AML-193 (cell line): ENCODE measurements at regions not wholly inside any gene's neighbourhood (a gene's known extent, or its start where the extent isn't known, plus 50 kb on each side); places are given as distances from the start of the nearest gene placed in this dataset.
A peak's percentile ranks its signal among the peaks of the same experiment; 100 is the strongest.

Experiments
- DNase-seq, 2 experiments: peaks; one replicate each; lab custom pipeline; 2025; lab: John Stamatoyannopoulos, UW

DNA sequence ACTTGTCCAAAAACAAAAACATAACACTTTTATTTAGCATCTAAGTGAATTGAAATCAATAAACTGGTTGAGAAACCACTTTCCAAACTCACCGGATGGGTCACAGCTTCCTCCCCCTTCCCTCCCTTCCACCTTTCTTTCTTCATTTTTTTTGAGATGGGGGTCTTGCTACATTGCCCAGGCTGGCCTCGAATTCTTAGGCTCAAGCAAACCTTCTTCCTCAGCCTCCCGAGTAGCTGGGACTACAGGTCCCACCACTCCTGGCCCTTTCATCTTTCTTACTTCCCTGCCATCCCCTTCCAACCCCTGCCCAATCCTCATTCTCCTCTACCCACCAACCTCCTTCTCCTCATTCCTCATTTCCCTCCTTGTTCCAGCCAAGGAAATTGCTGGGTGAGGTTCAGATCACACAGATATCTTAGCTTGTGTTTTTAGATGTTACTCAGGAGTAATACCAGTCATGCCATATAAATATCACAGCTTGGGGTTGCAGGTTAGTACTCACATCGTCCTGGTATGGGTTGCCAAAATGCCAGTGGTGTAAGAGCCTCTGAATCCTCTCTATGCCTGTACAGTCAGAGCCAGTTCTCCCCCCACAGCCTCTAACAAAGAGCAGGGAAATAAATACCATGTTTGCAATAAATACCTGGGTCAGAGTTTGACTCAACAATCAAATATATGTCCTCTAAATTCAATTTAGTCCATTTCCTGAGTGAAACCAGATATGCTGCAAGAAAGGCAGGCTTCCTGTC is 132.7 kb upstream of the NDUFV2 start:
- no peak for DNase-seq

DNA sequence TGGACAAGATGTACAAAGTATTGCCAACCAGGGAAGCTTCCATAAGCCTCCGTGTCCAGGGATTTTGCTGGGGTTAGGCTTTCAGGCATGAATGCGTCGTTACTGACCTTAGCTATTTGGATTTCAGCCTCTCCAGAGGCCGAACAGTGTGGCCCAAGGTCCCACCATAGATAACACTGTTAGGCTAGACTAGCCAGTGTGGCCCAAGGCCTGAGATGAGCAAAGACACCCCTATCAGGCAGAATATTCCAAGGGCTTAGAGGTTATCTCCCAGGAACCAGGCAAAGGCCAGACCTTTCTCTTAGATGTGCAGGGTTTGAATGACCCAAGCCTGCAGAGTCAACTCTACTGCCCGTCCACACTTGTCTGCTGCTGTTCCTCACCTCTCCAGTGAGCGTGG is 131.7 kb upstream of the NDUFV2 start:
- no peak for DNase-seq

DNA sequence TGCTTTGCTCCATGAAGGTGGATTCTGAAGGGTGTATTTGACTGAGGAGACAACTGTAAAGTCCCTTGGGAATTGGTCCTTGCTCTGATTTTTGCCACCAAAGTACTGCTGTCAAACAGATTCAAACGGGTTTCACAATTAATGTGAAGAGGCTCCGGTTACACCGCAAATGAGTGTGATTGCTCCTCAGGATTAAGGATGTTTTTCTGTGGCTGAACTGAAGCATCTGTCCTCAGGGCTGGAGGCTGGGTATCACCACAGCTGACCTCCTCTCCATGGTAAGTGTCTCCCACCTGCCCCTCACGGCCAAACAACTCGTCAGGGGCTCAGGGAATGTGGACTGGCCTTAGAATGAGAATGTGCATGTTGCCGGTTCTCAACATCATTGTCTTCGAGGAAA is 130.4 kb upstream of the NDUFV2 start:
- DNase-seq: no peak

DNA sequence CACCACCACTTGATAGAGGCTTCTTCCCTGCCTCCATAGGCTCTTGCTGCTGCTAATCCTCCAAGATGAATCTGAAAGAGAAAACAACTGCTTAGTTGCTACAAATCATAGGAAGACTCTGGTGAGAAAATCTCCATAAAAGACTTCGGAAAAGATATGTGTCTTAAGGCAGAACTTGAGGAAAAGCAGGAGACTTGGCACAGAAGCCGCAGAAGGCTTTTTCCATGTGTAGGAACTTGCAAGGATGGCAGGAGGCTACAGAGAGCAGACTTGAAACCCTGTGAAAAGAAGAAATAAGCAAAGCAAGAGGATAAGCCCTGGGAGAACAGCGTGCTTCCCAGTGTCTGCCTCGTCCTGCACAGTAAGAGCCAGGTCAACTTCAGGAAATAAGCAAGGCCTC is 128.2 kb upstream of the NDUFV2 start:
- no peak for DNase-seq

DNA sequence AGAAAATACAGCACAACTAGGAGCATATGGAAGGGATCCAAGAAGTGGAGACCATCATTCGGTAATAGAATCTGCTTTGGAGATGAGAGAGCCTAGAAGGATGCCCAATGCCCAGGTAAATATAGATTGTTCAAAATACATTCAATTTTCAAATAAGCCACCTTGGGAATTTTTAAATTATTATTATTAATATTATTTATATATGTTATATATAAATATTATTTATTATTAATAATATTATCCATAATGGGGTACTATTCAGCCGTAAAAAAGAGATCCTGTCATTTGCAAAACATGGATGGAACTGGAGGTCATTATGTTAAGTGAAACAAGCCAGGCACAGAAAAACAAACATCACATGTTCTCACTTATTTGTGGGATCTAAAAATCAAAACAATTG is 127.8 kb upstream of the NDUFV2 start:
- no peak for DNase-seq

DNA sequence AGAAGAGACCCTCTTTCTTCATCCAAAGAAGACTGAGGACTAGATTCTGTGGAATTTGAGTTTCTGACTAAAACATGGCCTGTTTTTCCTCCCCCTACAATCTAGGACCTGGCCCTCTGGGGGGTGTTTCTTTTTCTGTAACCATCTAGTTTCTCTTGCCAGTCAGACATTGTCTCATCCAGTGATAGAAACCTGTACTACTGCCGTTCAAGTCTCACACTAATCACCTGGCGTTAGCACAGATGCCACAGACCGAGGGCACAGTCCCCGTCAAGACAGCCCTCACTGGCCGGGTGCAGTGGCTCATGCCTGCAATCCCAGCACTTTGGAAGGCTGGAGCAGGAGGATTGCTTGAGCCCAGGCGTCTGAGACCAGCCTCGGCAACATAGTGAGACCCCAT is 126.9 kb upstream of the NDUFV2 start:
- DNase-seq: no peak

DNA sequence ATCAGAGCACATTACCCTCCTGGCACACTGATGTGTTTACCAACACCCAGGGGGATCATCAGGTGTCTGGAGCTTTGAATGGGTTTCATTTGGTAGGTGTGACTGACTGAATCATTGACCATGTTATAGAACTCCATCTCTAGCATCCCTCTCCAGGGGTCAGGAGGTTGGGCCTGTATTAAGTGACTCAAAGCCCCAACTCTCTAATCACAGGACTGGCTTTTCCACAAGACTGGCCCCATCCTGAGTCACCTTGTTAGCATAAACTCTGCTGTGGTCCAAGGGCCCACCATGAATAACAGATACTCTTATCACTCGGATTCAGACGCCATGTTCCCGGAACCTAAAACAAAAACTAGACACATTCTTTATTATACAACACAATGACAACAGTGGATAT is 125.9 kb upstream of the NDUFV2 start:
- no peak for DNase-seq

DNA sequence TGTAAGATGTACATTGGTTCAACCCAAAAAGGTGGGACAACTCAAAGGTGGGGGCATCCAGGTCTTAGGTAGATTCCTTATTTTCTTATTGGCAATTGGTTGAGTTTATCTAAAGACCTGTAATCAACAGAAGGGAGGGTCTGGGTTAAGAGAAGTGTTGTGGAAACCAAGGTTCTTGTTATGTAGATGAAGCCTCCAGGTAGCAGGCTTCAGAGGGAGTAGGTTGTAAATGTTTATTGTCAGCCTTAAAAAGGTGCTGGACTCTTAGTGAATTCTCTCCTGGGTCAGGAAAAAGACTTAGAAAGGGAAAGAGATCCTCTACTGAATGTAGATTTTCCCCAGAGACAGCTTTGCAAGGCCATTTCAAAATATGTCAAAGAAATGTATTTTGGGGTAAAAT is 125.3 kb upstream of the NDUFV2 start:
- DNase-seq: no peak

DNA sequence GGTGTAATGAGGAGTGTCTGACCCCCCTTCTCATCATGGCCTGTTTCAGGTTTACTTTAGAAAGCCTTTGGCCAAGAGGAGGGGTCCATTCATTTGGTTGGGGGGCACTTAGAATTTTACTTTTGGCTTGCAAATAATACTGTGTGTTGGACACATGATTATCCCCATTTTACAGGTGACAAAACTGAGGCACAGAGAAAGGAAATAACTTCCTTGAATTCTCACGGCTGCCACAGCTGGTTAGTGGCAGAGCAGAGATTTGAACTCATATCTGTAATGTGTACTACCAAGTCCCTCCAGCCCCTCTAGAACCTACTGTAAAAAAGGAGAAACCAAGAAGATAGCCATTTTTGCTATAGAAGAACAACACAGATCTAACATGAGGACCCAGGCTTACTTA is 124.8 kb upstream of the NDUFV2 start:
- no peak for DNase-seq

DNA sequence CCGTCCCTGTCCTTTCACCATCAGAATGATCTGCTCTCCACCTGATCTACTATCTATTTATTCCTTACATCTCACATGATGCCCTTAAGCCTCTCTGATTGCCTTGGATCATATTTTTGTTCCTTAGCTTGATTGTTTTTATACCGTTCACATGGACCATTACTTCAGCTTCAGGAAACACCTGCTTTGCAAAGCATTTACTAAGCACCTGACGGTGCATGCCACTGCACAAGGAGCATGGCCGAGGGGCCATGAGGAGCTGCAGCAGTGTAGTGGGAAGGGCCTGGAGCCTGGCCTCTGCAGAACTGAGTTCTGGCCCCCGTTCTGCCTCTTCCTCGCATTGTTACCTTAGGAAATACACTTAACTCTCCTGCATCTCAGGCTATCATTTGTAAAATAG is 124.1 kb upstream of the NDUFV2 start:
- DNase-seq: no peak

DNA sequence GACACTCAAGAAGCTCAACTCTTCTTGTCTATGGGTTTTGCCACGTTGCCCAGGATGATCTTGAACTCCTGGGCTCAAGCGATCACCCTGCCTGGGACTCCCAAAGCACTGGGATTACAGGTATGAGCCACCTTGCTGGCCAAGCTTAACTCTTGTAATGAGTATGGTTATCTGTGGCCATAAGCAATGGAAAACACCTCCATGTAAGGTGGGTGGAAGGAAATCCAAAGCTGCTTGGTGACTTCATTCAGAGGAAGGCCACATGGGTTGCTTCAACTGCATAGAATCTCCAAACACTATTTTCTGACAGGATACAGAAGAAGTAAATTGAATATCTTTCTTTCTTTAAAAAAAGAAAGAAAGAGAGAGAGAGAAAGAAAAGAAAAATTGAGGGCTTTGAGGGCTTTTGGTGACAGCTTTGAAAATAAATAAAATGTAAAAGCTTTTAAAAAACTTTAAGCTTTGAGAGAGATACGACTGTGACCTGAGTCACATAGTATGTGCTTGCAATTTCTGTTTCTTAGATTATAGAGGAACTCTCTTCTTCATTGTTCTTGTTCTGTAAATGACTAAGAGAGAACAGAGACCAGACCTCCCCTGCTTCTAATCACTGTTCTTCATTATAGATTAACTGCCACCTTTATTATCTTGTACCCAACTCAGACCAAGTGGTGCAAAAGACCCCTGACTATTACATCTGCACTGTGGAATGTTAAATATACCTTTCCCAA is 123.1 kb upstream of the NDUFV2 start:
- no peak for DNase-seq

DNA sequence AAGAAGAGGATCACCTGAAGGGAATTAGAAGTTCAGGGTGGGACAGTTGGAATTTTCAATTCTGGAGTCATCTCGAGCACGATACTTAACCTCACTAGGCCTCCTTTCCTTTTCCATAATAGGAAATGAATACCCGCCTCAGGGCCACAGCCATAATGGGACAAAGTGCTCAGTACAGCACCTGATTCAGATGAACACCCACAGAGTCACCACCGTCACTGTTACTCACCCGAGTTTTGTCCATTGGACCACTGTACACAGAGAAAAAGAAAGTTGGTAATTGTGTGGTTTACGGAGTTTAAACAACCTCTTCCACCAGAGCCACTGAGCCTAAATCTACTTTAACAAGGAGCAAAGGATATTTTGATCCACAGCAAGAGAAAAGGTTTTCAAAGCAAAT is 122.0 kb upstream of the NDUFV2 start:
- DNase-seq: no peak

DNA sequence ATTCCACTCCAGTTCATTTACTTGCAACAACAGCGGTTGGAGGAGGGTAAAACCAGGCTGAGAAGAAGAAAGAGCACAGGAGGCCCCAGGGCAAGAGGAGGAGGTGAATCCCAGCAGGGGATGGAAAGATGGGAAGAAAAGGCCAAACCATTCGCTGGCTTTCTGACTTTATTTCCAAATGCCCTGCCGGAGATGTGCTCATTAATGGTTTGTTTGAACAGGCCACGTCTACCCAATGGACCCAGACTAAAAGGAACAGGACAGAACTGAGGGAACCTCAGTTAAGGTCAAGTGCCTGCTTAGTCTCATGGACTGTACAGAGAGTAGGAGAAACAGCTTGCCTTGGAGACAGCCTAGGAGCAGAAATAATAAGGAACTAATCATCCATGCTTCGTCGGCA is 121.6 kb upstream of the NDUFV2 start:
- DNase-seq: no peak

DNA sequence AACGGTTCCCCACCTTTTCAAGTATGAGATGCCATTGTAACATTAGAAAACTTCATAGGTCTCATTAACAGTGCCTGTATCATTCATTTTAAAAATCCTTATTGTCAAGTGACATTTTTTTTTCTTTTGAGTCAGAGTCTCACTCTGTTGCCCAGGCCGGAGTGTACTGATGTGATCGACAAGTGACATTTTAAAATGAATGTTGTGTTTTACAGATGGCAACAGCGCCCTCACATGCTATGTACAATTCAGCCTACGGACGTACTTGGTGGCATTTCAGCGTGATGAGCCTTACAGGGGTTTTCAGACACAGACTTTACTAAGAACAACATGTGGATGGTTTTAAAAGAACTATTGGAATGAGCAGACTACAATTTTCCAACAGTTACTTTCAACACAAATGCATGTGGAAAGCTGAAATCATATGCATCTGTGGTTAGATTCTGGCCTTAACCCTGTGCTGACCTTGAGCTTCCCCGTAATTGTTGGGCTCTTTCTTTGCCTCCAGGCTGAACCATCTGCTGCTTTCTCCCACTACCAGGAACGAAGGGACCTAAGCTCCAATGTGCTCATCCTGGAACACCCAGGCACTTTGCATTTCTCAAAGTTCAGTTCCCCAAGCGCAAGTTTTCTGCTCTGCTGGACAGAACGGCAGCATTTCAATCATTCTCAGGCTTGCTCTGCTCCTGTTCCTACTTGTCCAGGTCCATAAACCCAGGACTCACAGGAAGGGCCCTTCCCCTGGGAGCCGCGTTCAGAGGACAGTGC is 119.9 kb upstream of the NDUFV2 start:
- peak; percentile 5 to 7 for DNase-seq

DNA sequence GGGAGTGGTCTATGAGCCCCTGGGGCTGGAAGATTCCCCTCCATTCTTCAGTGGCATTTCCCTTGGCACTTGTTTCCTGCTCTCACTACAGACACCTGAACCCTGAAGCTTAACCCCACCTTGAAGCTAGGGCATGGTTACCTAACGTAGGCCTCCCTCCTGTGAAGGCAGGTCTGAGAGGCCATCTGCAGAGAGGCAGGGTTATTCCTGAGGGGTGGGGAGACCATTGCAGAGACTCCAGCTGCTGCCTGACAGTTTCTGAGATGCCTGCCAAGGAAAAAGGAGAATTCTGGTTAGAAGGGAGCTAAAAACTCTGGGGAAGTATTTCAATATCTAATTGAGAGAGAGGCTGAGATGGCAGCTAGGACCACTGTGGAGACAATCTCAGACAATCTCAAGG is 119.3 kb upstream of the NDUFV2 start:
- no peak for DNase-seq

DNA sequence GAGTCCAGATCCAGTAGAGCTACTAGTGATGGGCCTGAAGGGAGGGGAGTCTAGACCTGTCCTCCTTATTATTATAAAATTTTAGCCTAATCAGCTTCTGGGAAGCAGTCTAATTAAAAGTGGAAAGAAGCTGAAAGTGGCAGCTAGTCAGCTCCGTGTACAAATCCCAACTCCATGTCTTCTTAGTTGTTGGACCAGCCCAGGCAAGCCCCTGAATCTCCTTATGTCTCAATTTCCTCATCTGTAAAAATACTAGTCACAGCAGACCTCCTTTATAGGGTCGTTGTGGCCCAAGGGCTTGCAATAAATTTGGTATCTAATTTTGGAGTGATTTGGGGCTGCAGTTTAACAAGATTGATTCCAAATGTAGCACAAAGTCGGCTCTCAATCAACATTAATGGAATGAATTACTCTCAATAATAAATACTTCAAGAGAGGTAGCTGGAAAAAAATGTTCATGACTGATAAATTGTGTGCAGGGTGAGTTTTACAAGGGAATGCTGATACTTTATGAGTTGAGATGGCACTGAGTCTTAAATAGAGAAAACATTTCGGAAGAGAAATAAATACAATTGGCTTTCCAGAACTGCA is 118.3 kb upstream of the NDUFV2 start:
- no peak for DNase-seq

DNA sequence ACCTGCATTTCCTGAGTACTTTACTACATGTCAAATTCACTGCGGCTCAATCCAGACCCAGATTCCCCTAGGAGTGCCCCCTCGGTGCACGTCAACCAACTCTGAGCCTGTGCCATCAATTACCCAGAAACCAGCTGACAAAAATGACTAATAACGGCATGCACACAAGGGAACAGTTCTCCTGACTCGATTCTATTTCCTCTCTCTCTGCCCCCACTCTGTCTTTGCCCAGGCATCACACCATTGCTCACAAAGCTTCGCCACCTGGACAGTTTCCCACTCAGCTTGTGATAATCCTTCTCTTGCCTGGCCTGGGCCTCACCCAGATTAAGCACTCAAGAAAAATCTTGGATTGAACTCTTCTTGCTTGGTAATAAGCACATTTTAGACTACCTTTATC is 115.3 kb upstream of the NDUFV2 start:
- no peak for DNase-seq

DNA sequence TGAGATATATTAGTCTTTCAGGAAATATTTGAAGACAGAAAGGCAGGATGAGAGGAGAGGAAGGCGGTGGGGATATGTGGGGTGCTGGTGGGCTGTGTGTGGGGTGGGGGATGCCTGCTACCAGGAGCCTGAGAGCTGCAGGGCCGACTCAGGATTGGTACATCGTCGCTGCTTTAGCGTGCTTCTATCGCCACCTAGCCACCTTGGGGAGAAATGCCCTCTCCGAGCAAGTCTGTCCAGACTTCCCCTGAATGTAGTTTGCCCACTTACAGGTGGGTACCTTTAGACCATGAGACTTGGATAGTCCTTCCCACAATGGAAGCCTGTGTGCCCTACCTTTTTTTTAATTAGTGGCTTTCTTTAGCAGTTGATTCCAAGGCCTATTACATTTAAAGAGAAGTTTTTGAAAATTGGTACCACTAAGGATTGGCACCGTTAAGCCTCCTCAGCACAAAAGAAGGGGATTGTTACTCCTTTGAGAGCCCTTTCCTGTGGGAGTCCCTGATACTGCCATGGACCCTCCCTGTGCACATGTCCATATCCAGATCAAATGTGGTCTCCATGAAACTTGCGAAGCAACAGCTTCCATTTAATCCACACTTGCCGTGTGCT is 114.1 kb upstream of the NDUFV2 start:
- peak; percentile 45 to 61 for DNase-seq

DNA sequence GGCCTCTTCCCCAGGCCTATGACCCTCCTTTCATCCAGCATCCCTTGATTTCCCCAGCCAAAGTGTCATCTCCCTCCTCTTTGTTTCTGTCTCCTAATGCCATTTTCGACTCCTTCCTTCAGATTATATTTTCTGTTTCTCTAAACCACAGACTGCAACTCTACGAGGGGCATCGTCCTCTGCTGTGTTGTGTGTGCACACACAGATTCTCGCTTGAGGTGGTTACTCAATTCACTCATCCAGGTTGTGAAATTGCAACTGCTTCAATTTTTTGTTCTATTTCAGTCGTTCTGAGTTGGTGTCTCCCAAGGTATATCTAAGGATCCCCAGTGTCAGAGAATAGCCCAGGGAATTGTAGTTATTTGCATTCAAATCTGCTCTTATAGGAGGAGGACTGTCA is 113.5 kb upstream of the NDUFV2 start:
- peak; percentile 43 to 47 for DNase-seq

DNA sequence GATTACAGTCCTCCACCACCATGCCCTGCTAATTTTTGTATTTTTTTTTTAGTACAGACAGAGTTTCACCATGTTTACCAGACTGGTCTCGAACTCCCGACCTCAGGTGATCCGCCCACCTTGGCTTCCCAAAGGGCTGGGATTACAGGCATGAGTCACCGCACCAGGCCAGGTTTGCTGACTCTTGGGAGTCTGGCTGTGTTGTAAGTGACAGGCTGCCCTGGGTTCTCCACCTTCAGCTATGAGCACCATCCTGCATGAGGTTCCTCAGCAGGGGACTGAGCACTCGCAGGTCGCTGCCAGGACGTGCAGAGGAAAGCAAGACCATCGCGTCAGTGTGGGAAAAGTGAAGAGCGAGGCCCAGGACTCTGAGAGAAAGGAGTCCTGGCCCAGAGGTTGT is 112.6 kb upstream of the NDUFV2 start:
- DNase-seq: no peak

DNA sequence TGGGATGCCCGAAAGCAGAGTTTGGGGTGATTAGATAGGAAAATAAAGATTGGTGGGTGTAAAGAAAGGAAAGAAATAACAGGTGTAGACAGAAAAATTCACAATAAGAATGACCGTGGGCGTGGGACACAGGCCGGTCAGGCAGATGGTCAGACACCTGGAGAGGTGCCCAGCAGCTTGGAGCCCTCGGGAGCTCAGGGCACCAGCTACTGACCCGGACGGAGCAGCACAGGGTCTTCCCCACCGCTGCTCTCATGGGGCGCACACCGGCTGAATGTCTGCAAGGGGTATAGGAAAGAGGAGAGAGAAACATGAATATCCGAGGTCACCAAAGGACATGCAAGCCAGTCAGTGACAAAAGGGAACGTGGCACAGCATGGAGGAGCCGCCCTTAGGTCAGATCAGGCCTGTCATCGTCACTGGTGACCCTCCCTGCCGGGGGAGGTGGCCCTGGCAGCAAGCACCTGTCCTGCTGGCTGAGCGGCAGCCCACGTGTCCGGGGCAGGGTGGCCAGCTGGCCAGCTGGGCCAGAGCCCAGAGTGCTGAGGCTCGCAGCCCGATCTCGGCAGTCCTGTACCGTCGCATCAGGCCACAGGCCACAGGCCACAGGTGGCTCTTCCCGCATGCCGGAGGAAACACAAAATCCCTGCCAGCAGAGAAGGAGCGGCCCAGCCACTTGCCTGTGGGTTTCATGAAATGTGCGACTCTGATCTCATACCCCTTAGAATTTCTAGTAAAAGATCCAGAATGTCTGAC is 112.0 kb upstream of the NDUFV2 start:
- DNase-seq: no peak

DNA sequence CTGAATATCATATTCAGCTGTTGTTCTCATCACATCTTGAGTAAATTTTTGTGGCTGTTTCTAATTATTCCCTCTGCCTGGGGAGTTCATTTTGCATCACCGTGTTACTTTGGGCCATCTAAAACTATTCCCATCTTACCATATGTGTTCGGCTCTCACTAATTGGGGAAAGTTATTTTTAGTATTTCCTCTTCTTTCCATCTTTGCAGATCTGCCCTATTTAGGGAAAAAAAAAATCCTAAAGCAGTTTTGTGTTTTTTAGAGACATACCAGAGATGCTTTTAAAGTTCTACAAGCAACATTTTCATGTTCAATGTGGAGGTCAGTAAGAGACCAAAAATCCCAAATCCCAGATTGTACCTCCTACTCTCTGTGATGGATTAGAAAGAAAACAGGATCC is 111.3 kb upstream of the NDUFV2 start:
- DNase-seq: no peak
